Duodenal mucosa (tissue), 2 donors: ENCODE measurements at regions not wholly inside any gene's neighbourhood (a gene's known extent, or its start where the extent isn't known, plus 50 kb on each side); places are given as distances from the start of the nearest gene placed in this dataset.
"Not testable (repeated sequence)": the region's sequence is repeated elsewhere in the genome, so short reads cannot be mapped to it uniquely, and the experiment has no call there.

Source experiments
- H3K27ac ChIP-seq: one replicate; pipeline ENCODE4 v1.7.0; 2013; ENCODE audit warnings: low read depth, low read length
- H3K27me3 ChIP-seq, 2 donors: one replicate each; pipeline ENCODE4 v1.7.0; 2013; ENCODE audit warnings: low read length in 2 of 2, control low read depth in 1 of 2; ENCODE audit not compliant: insufficient read depth in 2 of 2, control insufficient read depth in 1 of 2
- H3K36me3 ChIP-seq, 2 donors: one replicate each; pipeline ENCODE4 v1.7.0; 2013; ENCODE audit warnings: low read length in 2 of 2, control low read depth in 1 of 2; ENCODE audit not compliant: insufficient read depth in 2 of 2, control insufficient read depth in 1 of 2
- H3K4me1 ChIP-seq, 2 donors: one replicate each; pipeline ENCODE4 v1.7.0; 2013; ENCODE audit warnings: low read length in 2 of 2, control low read depth in 1 of 2; ENCODE audit not compliant: insufficient read depth in 2 of 2, control insufficient read depth in 1 of 2
- H3K4me3 ChIP-seq, 2 donors: one replicate each; pipeline ENCODE4 v1.7.0; 2013; ENCODE audit warnings: low read length in 2 of 2, low read depth in 1 of 2
- H3K9ac ChIP-seq, 2 donors: one replicate each; pipeline ENCODE4 v1.7.0; 2013; ENCODE audit warnings: low read length in 2 of 2, low read depth in 1 of 2
- H3K9me3 ChIP-seq, 2 donors: one replicate each; pipeline ENCODE4 v1.7.0; 2013; ENCODE audit warnings: low read length in 2 of 2, control low read depth in 1 of 2; ENCODE audit not compliant: control insufficient read depth in 1 of 2

DNA sequence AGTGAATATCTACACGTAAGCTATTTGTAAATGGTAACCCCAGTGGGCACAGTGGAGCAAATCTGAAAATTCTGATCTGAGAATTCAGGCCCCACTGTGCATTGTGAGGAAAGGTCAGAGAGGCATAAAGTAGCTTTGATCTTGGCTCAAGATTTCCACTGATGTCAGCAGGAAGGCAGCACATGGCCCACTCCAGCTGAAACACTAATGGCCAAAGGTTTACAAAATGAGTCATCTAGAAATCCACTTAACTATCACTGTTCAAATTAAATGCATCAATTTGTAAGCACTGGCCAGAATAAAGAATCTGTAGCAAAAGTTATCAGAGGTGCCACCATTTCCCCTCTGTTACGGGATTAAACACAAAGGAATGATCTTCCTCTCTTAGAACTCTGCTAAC, 191.6 kb downstream of the C9orf152 start:
- no peak overlapping the region for H3K9ac ChIP-seq
- H3K36me3 ChIP-seq = no peaks in the 10 kb centered on the region
- H3K9me3 ChIP-seq = no peaks in the 10 kb centered on the region
- H3K4me1 ChIP-seq = no peaks in the 10 kb centered on the region
- no peak overlapping the region for H3K4me3 ChIP-seq
- H3K27ac ChIP-seq = no peak overlapping the region
- H3K27me3 ChIP-seq = no peaks in the 10 kb centered on the region

DNA sequence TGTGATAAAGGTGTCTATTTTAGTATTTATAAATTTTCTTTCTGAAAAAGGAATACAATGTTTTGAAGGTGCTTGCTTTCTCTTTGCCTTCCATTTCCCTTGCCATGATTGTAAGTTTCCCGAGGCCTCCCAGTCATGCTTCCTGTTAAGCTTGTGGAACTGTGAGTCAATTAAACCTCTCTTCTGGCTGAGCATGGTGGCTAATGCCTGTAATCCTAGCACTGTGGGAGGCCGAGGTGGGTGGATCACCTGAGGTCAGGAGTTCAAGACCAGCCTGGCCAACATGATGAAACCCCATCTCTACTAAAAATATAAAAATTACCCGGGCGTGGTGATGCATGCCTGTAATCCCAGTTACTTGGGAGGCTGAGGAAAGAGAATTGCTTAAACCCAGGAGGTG, 187.7 kb downstream of the C9orf152 start:
- not testable (repeated sequence) for H3K9ac ChIP-seq, H3K4me3 ChIP-seq, H3K27me3 ChIP-seq, H3K27ac ChIP-seq, H3K9me3 ChIP-seq, H3K36me3 ChIP-seq, H3K4me1 ChIP-seq

DNA sequence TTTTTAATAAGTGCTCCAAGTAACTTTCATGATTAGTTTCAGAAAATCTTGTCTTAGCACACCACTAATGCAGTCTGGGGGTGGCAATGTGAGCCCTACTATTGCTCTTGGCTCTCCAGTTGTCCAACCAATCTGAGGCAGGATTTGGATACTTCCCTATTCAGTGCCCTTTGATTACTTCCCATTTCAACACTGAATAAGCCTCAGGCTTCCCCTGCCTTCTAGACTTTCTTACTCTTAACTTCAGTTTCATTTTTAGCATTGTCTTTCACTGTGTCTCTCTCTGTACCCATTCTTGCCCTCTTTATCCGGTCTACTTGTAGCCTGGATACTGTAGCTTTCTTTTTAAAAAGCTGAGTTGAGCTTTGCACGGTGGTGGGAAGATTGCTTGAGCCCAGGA, 186.1 kb downstream of the C9orf152 start:
- no peaks in the 10 kb centered on the region for H3K36me3 ChIP-seq
- no peak overlapping the region for H3K27ac ChIP-seq
- H3K9me3 ChIP-seq = no peaks in the 10 kb centered on the region
- no peak overlapping the region for H3K9ac ChIP-seq
- H3K27me3 ChIP-seq = no peaks in the 10 kb centered on the region
- no peaks in the 10 kb centered on the region for H3K4me1 ChIP-seq
- no peak overlapping the region for H3K4me3 ChIP-seq

DNA sequence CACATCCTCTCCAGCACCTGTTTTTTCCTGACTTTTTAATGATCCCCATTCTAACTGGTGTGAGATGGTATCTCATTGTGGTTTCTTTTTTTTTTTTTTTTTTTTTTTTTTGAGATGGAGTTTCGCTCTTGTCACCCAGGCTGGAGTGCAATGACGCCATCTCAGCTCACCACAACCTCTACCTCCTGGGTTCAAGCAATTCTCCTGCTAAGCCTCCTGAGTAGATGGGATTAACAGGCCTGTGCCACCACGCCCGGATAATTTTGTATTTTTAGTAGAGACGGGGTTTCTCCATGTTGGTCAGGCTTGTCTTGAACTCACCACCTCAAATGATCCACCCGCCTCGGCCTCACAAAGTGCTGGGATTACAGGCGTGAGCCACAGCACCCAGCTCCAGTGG, 184.7 kb downstream of the C9orf152 start:
- H3K9me3 ChIP-seq, H3K9ac ChIP-seq, H3K27ac ChIP-seq, H3K4me1 ChIP-seq, H3K27me3 ChIP-seq, H3K36me3 ChIP-seq, H3K4me3 ChIP-seq: not testable (repeated sequence)

DNA sequence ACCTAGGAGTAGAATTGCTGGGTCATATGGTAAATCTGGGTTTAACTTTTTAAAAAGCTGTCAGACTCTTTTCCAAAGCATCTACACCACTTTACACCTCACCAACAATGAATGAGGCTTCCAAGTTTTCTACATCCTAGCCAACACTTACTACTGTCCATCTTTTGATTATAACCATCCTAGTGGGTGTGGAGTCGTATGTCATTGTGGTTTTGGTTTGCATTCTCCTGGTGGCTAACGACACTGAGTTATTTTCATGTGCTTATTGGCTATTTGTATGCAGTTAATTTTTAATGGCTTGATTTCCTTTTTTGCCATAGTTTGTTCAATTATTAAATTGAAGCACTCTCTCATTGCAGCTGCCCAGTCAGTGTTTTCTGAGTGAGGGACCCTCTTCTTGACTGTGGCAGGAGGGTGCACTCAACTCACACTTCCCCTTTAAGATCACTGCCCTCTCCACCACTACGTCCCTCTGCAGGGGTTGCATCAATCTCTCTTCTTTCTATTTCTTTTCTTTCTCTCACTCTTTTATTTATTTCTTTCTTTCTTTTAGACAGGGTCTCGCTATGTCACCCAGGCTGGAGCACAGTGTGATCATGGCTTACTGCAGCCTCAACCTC, 182.3 kb downstream of the C9orf152 start:
- Histone ChIP-seq H3K4me1 (peaks cover 7 to 17% of the 10 kb centered on the region in 2 donors), H3K36me3 (no peaks in the 10 kb centered on the region), H3K9ac (no peak overlapping the region), H3K4me3 (no peak overlapping the region), H3K27me3 (no peaks in the 10 kb centered on the region), H3K27ac (no peak overlapping the region), H3K9me3 (no peaks in the 10 kb centered on the region)

DNA sequence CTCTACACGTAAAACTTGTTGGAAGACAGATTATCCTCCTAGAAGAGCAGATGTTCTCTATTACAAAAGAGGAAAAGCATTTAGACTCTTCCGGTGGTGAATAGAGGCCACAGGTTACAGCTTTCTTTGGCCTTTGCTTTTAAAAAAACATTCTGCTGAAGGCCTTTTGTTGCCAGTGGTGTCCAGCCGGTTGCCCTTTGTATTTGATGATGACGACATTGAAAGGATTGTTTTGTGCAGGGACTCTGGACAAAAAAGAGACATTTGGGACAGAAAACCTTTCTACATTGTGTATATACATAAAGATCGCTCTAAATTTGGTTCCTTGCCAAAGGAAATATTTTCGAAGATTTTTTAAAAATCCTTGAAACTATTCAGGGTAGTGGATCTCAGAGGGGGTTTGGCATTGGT, 180.3 kb downstream of the C9orf152 start:
- H3K9ac ChIP-seq = no peak overlapping the region
- H3K4me1 ChIP-seq = peaks cover 7 to 17% of the 10 kb centered on the region in 2 donors
- no peaks in the 10 kb centered on the region for H3K27me3 ChIP-seq
- no peak overlapping the region for H3K27ac ChIP-seq
- H3K36me3 ChIP-seq = no peaks in the 10 kb centered on the region
- no peaks in the 10 kb centered on the region for H3K9me3 ChIP-seq
- H3K4me3 ChIP-seq = no peak overlapping the region

DNA sequence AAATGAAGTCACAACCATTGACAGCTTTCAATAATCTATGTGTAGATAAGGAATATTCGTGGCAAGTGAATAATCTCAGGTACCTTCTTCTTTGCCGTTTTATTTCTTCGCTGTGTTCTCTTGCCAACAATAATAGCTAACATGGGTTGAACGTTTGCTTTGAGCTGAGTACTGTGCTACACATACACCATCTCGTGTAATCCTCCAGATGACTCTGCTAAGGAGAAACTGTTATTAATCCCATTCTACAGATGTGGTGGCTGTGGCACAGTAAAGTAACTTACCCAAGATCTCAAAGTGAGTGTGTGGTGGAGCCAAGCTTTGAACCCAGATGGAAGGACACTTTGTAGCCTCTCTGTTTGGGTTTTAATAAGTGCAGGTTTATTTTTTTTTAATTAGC, 179.7 kb downstream of the C9orf152 start:
- H3K36me3 ChIP-seq = no peaks in the 10 kb centered on the region
- no peaks in the 10 kb centered on the region for H3K9me3 ChIP-seq
- H3K4me1 ChIP-seq = peaks cover 7 to 17% of the 10 kb centered on the region in 2 donors
- H3K27ac ChIP-seq = no peak overlapping the region
- H3K9ac ChIP-seq = no peak overlapping the region
- H3K4me3 ChIP-seq = no peak overlapping the region
- no peaks in the 10 kb centered on the region for H3K27me3 ChIP-seq

DNA sequence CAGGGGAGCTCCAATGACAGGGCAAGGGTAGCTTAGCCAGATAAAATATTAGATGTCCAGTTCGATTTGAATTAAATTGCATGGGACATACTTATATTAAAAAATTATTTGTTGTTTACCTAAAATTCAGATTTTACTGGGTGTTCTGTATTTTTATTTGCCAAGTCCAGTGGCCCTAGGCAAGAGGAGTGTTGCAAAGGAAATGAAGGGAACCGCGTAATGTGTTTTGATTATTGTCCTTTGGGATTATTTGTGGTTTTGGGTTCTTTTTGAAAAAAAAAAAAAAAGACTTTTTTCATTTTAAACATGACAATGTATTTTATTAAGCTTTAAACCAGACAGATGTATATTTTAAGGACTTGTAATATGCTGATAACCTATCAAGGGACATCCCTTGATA, 179.3 kb downstream of the C9orf152 start:
- no peaks in the 10 kb centered on the region for H3K36me3 ChIP-seq
- no peak overlapping the region for H3K4me3 ChIP-seq
- H3K9me3 ChIP-seq = no peaks in the 10 kb centered on the region
- H3K27me3 ChIP-seq = no peaks in the 10 kb centered on the region
- H3K27ac ChIP-seq = no peak overlapping the region
- no peak overlapping the region for H3K9ac ChIP-seq
- peaks cover 7 to 17% of the 10 kb centered on the region in 2 donors for H3K4me1 ChIP-seq

DNA sequence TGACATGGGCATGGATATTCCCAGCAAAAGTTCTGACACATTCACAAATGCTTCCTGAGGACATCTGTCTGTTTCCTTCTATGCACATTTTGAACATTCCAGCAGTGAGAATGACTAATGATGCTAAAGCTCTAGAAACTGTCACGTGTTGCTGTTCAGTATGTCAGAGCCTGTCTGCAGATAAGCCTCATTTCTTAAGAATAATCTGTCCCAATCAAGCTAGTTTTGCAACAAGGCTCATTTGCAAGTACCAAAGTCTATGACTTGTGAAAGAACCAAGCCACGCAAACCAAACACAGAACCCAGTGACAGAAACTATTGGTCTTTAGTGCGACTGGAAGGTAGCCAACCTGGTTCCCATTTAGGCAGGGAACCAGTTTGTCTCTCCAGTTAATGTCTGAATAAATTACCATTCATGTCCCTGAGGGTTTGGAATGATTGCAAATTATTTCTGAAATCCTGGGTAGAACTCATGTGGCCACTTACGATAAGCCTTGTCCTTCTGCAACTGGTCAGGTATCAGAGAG, 178.5 kb downstream of the C9orf152 start:
- H3K4me3 ChIP-seq = no peak overlapping the region
- no peaks in the 10 kb centered on the region for H3K9me3 ChIP-seq
- no peak overlapping the region for H3K9ac ChIP-seq
- no peak overlapping the region for H3K27ac ChIP-seq
- peaks cover 7 to 17% of the 10 kb centered on the region in 2 donors for H3K4me1 ChIP-seq
- no peaks in the 10 kb centered on the region for H3K36me3 ChIP-seq
- no peaks in the 10 kb centered on the region for H3K27me3 ChIP-seq

DNA sequence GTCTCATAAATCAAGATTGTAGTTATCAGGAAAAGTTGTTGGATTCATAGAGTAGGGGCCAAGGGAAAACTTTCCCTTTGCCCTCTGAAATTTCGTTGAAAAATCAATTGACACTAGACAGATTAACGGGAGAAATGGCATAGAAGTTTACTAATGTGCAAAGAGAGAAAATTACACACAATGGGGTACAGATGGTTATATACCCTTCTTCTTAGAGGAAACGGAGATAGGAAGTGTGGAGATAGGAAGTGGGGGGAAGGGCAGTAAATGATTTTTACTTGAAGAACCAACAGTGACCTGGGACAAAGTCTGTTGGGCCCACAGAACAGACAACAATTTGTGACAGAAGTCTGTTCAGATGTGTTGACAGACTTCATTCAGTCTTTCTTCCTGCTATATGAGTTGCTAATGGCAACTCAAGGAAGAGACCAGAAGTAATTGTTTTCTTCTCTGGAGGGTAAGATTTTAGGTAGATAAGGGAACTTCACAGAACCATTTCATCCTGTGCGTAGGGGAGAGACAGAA, 177.9 kb downstream of the C9orf152 start:
- no peak overlapping the region for H3K9ac ChIP-seq
- no peaks in the 10 kb centered on the region for H3K27me3 ChIP-seq
- H3K27ac ChIP-seq = no peak overlapping the region
- H3K4me1 ChIP-seq = peaks cover 7 to 17% of the 10 kb centered on the region in 2 donors
- H3K9me3 ChIP-seq = no peaks in the 10 kb centered on the region
- H3K4me3 ChIP-seq = no peak overlapping the region
- no peaks in the 10 kb centered on the region for H3K36me3 ChIP-seq
